Neural crest cell (in vitro differentiated cells): ENCODE measurements at regions not wholly inside any gene's neighbourhood (a gene's known extent, or its start where the extent isn't known, plus 50 kb on each side); places are given as distances from the start of the nearest gene placed in this dataset.

ENCODE experiments used
- DNase-seq: peaks from one replicate; pipeline ENCODE4 v3.0.0; 2021; ENCODE audit warnings: low read depth, mixed read lengths, low spot score
- H3K27ac Mint-ChIP-seq: one replicate; pipeline ENCODE4 v1.8.0; 2021; ENCODE audit warnings: mild to moderate bottlenecking, mixed read lengths; ENCODE audit not compliant: unreplicated experiment
- H3K27me3 Mint-ChIP-seq: 2 replicates; pipeline ENCODE4 v1.8.0; 2021; ENCODE audit warnings: low read depth, mild to moderate bottlenecking, mixed read lengths
- H3K36me3 Mint-ChIP-seq: 2 replicates; pipeline ENCODE4 v1.8.0; 2021; ENCODE audit warnings: low read depth, mild to moderate bottlenecking, mixed read lengths
- H3K4me1 Mint-ChIP-seq: 2 replicates; pipeline ENCODE4 v1.8.0; 2021; ENCODE audit warnings: mixed read lengths
- H3K4me3 Mint-ChIP-seq: one replicate; pipeline ENCODE4 v1.8.0; 2021; ENCODE audit warnings: mild to moderate bottlenecking, mixed read lengths
- H3K9me3 Mint-ChIP-seq: 2 replicates; pipeline ENCODE4 v1.8.0; 2021; ENCODE audit warnings: mixed read lengths
- TF ChIP-seq, protein P1 (sequence below): fragments of 200-600 bp; sonication (generic); conservative IDR thresholded peaks from 2 replicates; pipeline ENCODE4 v1.5.0; 2021; ENCODE audit warnings: antibody characterized with exemption, mild to moderate bottlenecking

GRCh38 chr3:104281713-104282112 is 1085.0 kb upstream of the ALCAM start:
- no peaks in the 10 kb centered on the region for H3K27me3 Mint-ChIP-seq
- H3K4me3 Mint-ChIP-seq, result no peak overlapping the region
- peaks cover 25% of the 10 kb centered on the region for H3K36me3 Mint-ChIP-seq
- no peak overlapping the region for H3K27ac Mint-ChIP-seq
- peaks cover 22% of the 10 kb centered on the region for H3K9me3 Mint-ChIP-seq
- H3K4me1 Mint-ChIP-seq, result no peaks in the 10 kb centered on the region
- TF ChIP-seq, protein P1, sequence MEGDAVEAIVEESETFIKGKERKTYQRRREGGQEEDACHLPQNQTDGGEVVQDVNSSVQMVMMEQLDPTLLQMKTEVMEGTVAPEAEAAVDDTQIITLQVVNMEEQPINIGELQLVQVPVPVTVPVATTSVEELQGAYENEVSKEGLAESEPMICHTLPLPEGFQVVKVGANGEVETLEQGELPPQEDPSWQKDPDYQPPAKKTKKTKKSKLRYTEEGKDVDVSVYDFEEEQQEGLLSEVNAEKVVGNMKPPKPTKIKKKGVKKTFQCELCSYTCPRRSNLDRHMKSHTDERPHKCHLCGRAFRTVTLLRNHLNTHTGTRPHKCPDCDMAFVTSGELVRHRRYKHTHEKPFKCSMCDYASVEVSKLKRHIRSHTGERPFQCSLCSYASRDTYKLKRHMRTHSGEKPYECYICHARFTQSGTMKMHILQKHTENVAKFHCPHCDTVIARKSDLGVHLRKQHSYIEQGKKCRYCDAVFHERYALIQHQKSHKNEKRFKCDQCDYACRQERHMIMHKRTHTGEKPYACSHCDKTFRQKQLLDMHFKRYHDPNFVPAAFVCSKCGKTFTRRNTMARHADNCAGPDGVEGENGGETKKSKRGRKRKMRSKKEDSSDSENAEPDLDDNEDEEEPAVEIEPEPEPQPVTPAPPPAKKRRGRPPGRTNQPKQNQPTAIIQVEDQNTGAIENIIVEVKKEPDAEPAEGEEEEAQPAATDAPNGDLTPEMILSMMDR, result no peak
- no peak for DNase-seq

DNA sequence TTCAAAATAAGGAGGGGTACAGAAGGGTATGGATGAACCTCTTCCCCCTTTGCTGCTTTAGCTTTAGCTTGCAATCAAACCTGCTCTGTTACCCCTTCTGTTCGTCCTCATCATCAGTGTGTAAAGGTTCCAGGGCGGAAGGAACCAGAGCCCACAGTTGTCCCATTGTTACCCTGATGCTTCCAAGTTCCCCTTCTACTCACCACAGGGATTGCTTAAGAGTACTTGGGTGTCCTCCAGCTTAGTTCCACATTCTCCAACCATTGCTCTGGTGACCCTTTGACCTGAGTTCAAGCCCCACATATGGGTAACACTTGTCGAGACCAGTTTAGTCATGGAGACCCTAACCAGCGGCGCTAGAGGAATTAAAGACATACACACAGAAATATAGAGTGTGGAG is 1080.1 kb upstream of the ALCAM start:
- H3K9me3 Mint-ChIP-seq, result peaks cover 17% of the 10 kb centered on the region
- TF ChIP-seq, protein P1, result no peak
- H3K4me1 Mint-ChIP-seq, result peaks cover 6% of the 10 kb centered on the region

GRCh38 chr3:104291437-104291851 is 1075.3 kb upstream of the ALCAM start:
- Mint-ChIP-seq H3K9me3 (peaks cover 4% of the 10 kb centered on the region), H3K4me1 (peaks cover 13% of the 10 kb centered on the region), H3K27ac (no peak overlapping the region), H3K27me3 (no peaks in the 10 kb centered on the region), H3K4me3 (no peak overlapping the region), H3K36me3 (peaks cover 3% of the 10 kb centered on the region)
- DNase-seq, result no peak
- TF ChIP-seq, protein P1, result no peak

More for the DNA sequence above, 1080.1 kb upstream of the ALCAM start:
- no peak overlapping the region for H3K27ac Mint-ChIP-seq
- peaks cover 10% of the 10 kb centered on the region for H3K36me3 Mint-ChIP-seq
- no peak for DNase-seq
- no peak overlapping the region for H3K4me3 Mint-ChIP-seq
- no peaks in the 10 kb centered on the region for H3K27me3 Mint-ChIP-seq

DNA sequence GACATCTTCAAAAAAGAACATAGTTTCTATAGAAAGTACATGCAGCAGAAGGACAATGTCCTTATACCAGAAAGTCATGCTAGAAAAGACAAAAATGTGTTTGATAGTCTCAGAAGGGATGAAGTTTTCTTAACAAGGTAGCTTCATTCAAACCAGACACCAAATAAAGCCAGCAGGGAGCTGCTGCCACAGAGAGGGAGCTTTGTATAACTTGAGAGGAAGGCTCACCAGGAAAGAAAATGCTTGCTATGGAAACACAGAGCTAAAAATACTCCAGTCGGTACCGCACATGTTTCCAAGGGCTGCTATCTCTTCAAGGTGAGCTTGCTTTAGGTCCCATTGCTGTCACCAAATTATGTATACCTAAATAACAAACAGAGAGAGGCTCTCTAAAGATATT is 1074.8 kb upstream of the ALCAM start:
- DNase-seq, result no peak
- no peak overlapping the region for H3K27ac Mint-ChIP-seq
- peaks cover 13% of the 10 kb centered on the region for H3K4me1 Mint-ChIP-seq
- H3K9me3 Mint-ChIP-seq, result peaks cover 2% of the 10 kb centered on the region
- TF ChIP-seq, protein P1, result no peak
- no peak overlapping the region for H3K4me3 Mint-ChIP-seq
- no peaks in the 10 kb centered on the region for H3K27me3 Mint-ChIP-seq
- no peaks in the 10 kb centered on the region for H3K36me3 Mint-ChIP-seq

DNA sequence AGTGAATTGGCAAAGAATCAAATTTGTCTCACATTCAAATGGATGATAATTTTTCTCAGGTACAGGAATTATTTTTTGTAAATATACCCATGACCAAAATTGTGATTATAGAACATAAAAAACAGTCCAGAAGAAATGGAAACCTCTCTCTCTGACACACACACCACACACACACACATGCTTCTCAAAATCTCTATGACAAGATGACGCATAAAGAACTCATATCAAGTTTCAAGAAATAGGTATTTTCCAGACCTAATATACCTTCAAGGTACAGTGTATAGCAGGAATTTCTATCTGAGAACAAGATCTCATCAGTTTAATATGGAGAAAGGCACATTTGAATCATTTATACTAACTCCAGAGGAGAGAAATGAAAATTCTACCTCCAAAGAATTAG is 1069.1 kb upstream of the ALCAM start:
- Mint-ChIP-seq H3K36me3 (no peaks in the 10 kb centered on the region), H3K4me1 (no peaks in the 10 kb centered on the region), H3K4me3 (no peak overlapping the region), H3K27me3 (no peaks in the 10 kb centered on the region), H3K9me3 (no peaks in the 10 kb centered on the region), H3K27ac (no peak overlapping the region)
- TF ChIP-seq, protein P1, result no peak
- DNase-seq, result no peak

DNA sequence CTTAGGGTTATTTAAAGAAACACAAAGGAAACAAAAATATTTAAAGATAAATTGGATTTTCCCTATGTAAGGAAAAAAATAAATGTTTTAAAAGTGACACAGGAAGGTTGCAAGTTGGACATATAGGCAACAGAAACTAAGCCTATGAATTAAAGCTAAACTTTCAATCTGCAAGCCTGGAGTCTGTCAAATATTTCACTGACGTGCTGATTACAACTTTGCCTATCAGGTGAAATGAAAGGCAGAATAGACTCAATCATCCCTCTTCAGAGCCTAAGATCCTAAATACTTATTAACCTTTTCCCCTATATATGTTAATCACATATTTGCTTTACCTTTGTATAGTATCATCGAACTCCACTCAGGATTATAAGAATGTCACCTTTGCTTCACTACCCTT is 1068.0 kb upstream of the ALCAM start:
- TF ChIP-seq, protein P1, result no peak
- Mint-ChIP-seq H3K9me3 (no peaks in the 10 kb centered on the region), H3K4me3 (no peak overlapping the region), H3K4me1 (no peaks in the 10 kb centered on the region), H3K27me3 (no peaks in the 10 kb centered on the region), H3K36me3 (no peaks in the 10 kb centered on the region), H3K27ac (no peak overlapping the region)
- no peak for DNase-seq
